OCI-LY1 (cell line): ENCODE measurements at regions not wholly inside any gene's neighbourhood (a gene's known extent, or its start where the extent isn't known, plus 50 kb on each side); places are given as distances from the start of the nearest gene placed in this dataset.

Experiments used
- H2AFZ ChIP-seq: fragments of 200-600 bp; sonication (generic), shearing (Covaris generic); 2 replicates; pipeline ENCODE4 v1.6.0; 2014; ENCODE audit warnings: antibody characterized with exemption, mild to moderate bottlenecking, low read length
- H3F3A ChIP-seq: fragments of 200-600 bp; sonication (generic), shearing (Covaris generic); 2 replicates; pipeline ENCODE4 v1.6.0; 2014; ENCODE audit warnings: mild to moderate bottlenecking, antibody characterized with exemption, low read length, moderate library complexity; ENCODE audit not compliant: insufficient read depth
- H3K27ac ChIP-seq: fragments of 200-600 bp; sonication (generic); 2 replicates; pipeline ENCODE4 v1.5.1; 2014; ENCODE audit warnings: low read length, mixed run types, mild to moderate bottlenecking, low read depth; ENCODE audit not compliant: poor library complexity, severe bottlenecking
- H3K27me3 ChIP-seq: fragments of 200-600 bp; sonication (generic); 2 replicates; pipeline ENCODE4 v1.6.0; 2014; ENCODE audit warnings: antibody characterized with exemption, mild to moderate bottlenecking, low read length, moderate library complexity; ENCODE audit not compliant: insufficient read depth
- H3K36me3 ChIP-seq: fragments of 200-600 bp; sonication (generic); 2 replicates; pipeline ENCODE4 v1.6.1; 2014; ENCODE audit warnings: mild to moderate bottlenecking, antibody characterized with exemption, low read length, moderate library complexity, mixed read lengths; ENCODE audit not compliant: insufficient read depth
- H3K4me1 ChIP-seq: fragments of 200-600 bp; sonication (generic); 2 replicates; pipeline ENCODE4 v1.5.1; 2014; ENCODE audit warnings: mild to moderate bottlenecking, low read length, moderate library complexity; ENCODE audit not compliant: insufficient read depth, severe bottlenecking
- H3K4me2 ChIP-seq: fragments of 200-600 bp; sonication (generic), shearing (Covaris generic); 2 replicates; pipeline ENCODE4 v1.6.1; 2014; ENCODE audit warnings: low read length
- H3K4me3 ChIP-seq: fragments of 200-600 bp; sonication (generic); 2 replicates; pipeline ENCODE4 v1.5.1; 2014; ENCODE audit warnings: low read length, low read depth, mild to moderate bottlenecking, mixed read lengths; ENCODE audit not compliant: poor library complexity, severe bottlenecking
- H3K79me2 ChIP-seq: fragments of 200-600 bp; shearing (Covaris generic); 2 replicates; pipeline ENCODE4 v1.6.1; 2016; ENCODE audit warnings: mixed run types, low read length, mixed read lengths; ENCODE audit not compliant: insufficient read depth
- H3K9ac ChIP-seq: fragments of 200-600 bp; sonication (generic), shearing (Covaris generic); 2 replicates; pipeline ENCODE4 v1.6.1; 2014; ENCODE audit warnings: mild to moderate bottlenecking, low read length, mixed read lengths
- H3K9me2 ChIP-seq: fragments of 200-600 bp; sonication (generic), shearing (Covaris generic); 2 replicates; pipeline ENCODE4 v1.6.1; 2014; ENCODE audit warnings: low read depth, mild to moderate bottlenecking, low read length, mixed read lengths
- H3K9me3 ChIP-seq: fragments of 200-600 bp; shearing (Covaris generic); 2 replicates; pipeline ENCODE4 v1.6.1; 2014; ENCODE audit warnings: low read length, mixed read lengths
- H4K20me1 ChIP-seq: fragments of 200-600 bp; sonication (generic), shearing (Covaris generic); 2 replicates; pipeline ENCODE4 v1.6.0; 2016; ENCODE audit warnings: mild to moderate bottlenecking, low read length; ENCODE audit not compliant: insufficient read depth
- CTCF ChIP-seq: fragments of 200-600 bp; sonication (generic), shearing (Covaris generic); IDR thresholded peaks from 2 replicates; pipeline ENCODE4 v1.5.1; 2017; ENCODE audit warnings: mild to moderate bottlenecking, antibody characterized with exemption, low read length, moderate library complexity, mixed read lengths
- EZH2 ChIP-seq: fragments of 200-600 bp; sonication (generic), shearing (Covaris generic); IDR thresholded peaks from 2 replicates; pipeline ENCODE4 v1.8.0; 2017; ENCODE audit warnings: borderline replicate concordance, mixed run types, mild to moderate bottlenecking, antibody characterized with exemption, low read length, moderate library complexity, mixed read lengths

- no peak overlapping the region for H3K27ac ChIP-seq
- no peaks in the 10 kb centered on the region for H3K9me3 ChIP-seq
- no peak overlapping the region for H2AFZ ChIP-seq
- H3K4me3 ChIP-seq, result no peak overlapping the region
- H4K20me1 ChIP-seq, result no peaks in the 10 kb centered on the region
- TF ChIP-seq EZH2, result no peak
- no peak for TF ChIP-seq CTCF
- no peaks in the 10 kb centered on the region for H3K27me3 ChIP-seq
- H3F3A ChIP-seq, result no peaks in the 10 kb centered on the region
- H3K4me2 ChIP-seq, result no peak overlapping the region
- no peaks in the 10 kb centered on the region for H3K36me3 ChIP-seq
- H3K79me2 ChIP-seq, result no peaks in the 10 kb centered on the region
- no peak overlapping the region for H3K9ac ChIP-seq
- H3K4me1 ChIP-seq, result no peaks in the 10 kb centered on the region
- H3K9me2 ChIP-seq, result no peaks in the 10 kb centered on the region; the same call in 1 of the 2 replicates
These were observed 574.4 kb downstream of the TNS3 start for GRCh38 chr7:47007471-47007870.

- Histone ChIP-seq H4K20me1 (no peaks in the 10 kb centered on the region), H3K36me3 (no peaks in the 10 kb centered on the region), H3K79me2 (no peaks in the 10 kb centered on the region), H3K27me3 (no peaks in the 10 kb centered on the region), H3F3A (no peaks in the 10 kb centered on the region), H3K9me3 (no peaks in the 10 kb centered on the region), H3K4me3 (no peak overlapping the region), H3K27ac (no peak overlapping the region), H3K9ac (no peak overlapping the region), H2AFZ (no peak overlapping the region), H3K4me1 (no peaks in the 10 kb centered on the region), H3K9me2 (no peaks in the 10 kb centered on the region; the same call in 1 of the 2 replicates), H3K4me2 (no peak overlapping the region)
- TF ChIP-seq EZH2, result no peak
- TF ChIP-seq CTCF, result no peak
These were observed 581.4 kb downstream of the TNS3 start for GRCh38 chr7:47000561-47000960.

GRCh38 chr7:46999866-47000265 is 582.0 kb downstream of the TNS3 start:
- H3F3A ChIP-seq, result no peaks in the 10 kb centered on the region
- no peaks in the 10 kb centered on the region for H3K79me2 ChIP-seq
- H3K4me2 ChIP-seq, result no peak overlapping the region
- H3K27me3 ChIP-seq, result no peaks in the 10 kb centered on the region
- H3K9ac ChIP-seq, result no peak overlapping the region
- no peaks in the 10 kb centered on the region for H4K20me1 ChIP-seq
- H3K4me1 ChIP-seq, result no peaks in the 10 kb centered on the region
- TF ChIP-seq EZH2 (no peak), CTCF (no peak)
- no peak overlapping the region for H3K4me3 ChIP-seq
- no peaks in the 10 kb centered on the region for H3K9me2 ChIP-seq
- H3K9me3 ChIP-seq, result no peaks in the 10 kb centered on the region
- no peak overlapping the region for H2AFZ ChIP-seq
- H3K27ac ChIP-seq, result no peak overlapping the region
- H3K36me3 ChIP-seq, result no peaks in the 10 kb centered on the region
